Lower leg skin (tissue), 3 donors: ENCODE measurements at regions not wholly inside any gene's neighbourhood (a gene's known extent, or its start where the extent isn't known, plus 50 kb on each side); places are given as distances from the start of the nearest gene placed in this dataset.

ENCODE experiments used
- CTCF ChIP-seq, 3 donors: fragments of 450-650 bp; IDR thresholded peaks; one replicate each; pipeline ENCODE4 v1.5.1; 2016; ENCODE audit warnings: antibody characterized with exemption in 3 of 3, mild to moderate bottlenecking in 3 of 3, moderate library complexity in 2 of 3
- POLR2A ChIP-seq, 2 donors: fragments of 450-650 bp; IDR thresholded peaks; one replicate each; pipeline ENCODE4 v1.6.1; 2016 to 2017; ENCODE audit warnings: antibody characterized with exemption in 2 of 2, mild to moderate bottlenecking in 1 of 2, moderate library complexity in 1 of 2

GRCh38 chr5:10144040-10144439 lies 105.6 kb downstream of the ATPSCKMT start:
- TF ChIP-seq POLR2A (IDR thresholded peaks at IDR 0.05) (no peak), CTCF (IDR thresholded peaks at IDR 0.05) (no peak)
